ENCODE measurements at regions not wholly inside any gene's neighbourhood (a gene's known extent, or its start where the extent isn't known, plus 50 kb on each side); places are given as distances from the start of the nearest gene placed in this dataset.

DNA sequence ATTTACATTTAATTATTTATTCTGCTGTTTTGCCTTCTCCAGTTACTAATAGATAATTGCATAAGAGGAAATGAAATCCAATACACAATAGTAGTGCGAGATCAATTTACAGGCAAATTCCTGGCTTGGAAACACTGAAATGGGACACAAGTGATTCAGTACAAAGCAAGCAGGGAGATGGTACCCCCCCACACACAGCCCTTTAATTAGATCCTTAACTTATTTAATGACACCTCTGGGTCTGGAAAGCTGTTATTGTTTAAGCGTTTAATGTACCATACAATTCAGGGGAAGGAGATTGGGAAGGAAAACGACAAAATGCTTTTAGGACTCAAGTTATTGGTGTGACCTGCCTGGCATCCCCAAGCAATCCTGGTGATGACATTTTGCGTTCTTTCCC, 318.2 kb downstream of the NPIPA8 start:
- no peak for TF ChIP-seq POLR2A (IDR thresholded peaks at IDR 0.05)
- TF ChIP-seq, protein P1, sequence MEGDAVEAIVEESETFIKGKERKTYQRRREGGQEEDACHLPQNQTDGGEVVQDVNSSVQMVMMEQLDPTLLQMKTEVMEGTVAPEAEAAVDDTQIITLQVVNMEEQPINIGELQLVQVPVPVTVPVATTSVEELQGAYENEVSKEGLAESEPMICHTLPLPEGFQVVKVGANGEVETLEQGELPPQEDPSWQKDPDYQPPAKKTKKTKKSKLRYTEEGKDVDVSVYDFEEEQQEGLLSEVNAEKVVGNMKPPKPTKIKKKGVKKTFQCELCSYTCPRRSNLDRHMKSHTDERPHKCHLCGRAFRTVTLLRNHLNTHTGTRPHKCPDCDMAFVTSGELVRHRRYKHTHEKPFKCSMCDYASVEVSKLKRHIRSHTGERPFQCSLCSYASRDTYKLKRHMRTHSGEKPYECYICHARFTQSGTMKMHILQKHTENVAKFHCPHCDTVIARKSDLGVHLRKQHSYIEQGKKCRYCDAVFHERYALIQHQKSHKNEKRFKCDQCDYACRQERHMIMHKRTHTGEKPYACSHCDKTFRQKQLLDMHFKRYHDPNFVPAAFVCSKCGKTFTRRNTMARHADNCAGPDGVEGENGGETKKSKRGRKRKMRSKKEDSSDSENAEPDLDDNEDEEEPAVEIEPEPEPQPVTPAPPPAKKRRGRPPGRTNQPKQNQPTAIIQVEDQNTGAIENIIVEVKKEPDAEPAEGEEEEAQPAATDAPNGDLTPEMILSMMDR (IDR thresholded peaks at IDR 0.05), result no peak
